ENCODE measurements at regions not wholly inside any gene's neighbourhood (a gene's known extent, or its start where the extent isn't known, plus 50 kb on each side); places are given as distances from the start of the nearest gene placed in this dataset.
"Not testable (repeated sequence)": the region's sequence is repeated elsewhere in the genome, so short reads cannot be mapped to it uniquely, and the experiment has no call there.

GRCh38 chr20:17862171-17862570, 106.4 kb downstream of the SNX5 start:
- DNase-seq (ENCODE audit: low read depth, low spot score): no peak
- in situ Hi-C loops (cut with HindIII; ENCODE audit: low sequenced_read_pairs): no loop called here
- H3K4me3 ChIP-seq (ENCODE audit: low read depth, low read length): no peak overlapping the region
- no peak for TF ChIP-seq CTCF (IDR thresholded peaks at IDR 0.05; ENCODE audit: low read depth, low read length)

GRCh38 chr20:17861620-17862019, 107.0 kb downstream of the SNX5 start:
- DNase-seq (ENCODE audit: low read depth, low spot score); in situ Hi-C loops (cut with HindIII; ENCODE audit: low sequenced_read_pairs); H3K4me3 ChIP-seq (ENCODE audit: low read depth, low read length): not testable (repeated sequence)

- DNase-seq (ENCODE audit: low read depth, low spot score): no peak
- in situ Hi-C loops (cut with HindIII; ENCODE audit: low sequenced_read_pairs): no loop called here
- TF ChIP-seq CTCF (IDR thresholded peaks at IDR 0.05; ENCODE audit: low read depth, low read length): no peak
- no peak overlapping the region for H3K4me3 ChIP-seq (ENCODE audit: low read depth, low read length)
These were observed 108.0 kb downstream of the SNX5 start for GRCh38 chr20:17860301-17861197.

- TF ChIP-seq CTCF (IDR thresholded peaks at IDR 0.05; ENCODE audit: low read depth, low read length): no peak
- H3K4me3 ChIP-seq (ENCODE audit: low read depth, low read length): no peak overlapping the region
- in situ Hi-C loops (cut with HindIII; ENCODE audit: low sequenced_read_pairs): no loop called here
- no peak for DNase-seq (ENCODE audit: low read depth, low spot score)
These were observed 108.9 kb downstream of the SNX5 start for GRCh38 chr20:17859616-17860232.

- no peak overlapping the region for H3K4me3 ChIP-seq (ENCODE audit: low read depth, low read length)
- in situ Hi-C loops (cut with HindIII; ENCODE audit: low sequenced_read_pairs): no loop called here
- no peak for TF ChIP-seq CTCF (IDR thresholded peaks at IDR 0.05; ENCODE audit: low read depth, low read length)
- DNase-seq (ENCODE audit: low read depth, low spot score): no peak
These were observed 109.5 kb downstream of the SNX5 start for GRCh38 chr20:17859002-17859615.

GRCh38 chr20:17858450-17859001, 110.1 kb downstream of the SNX5 start:
- no peak for TF ChIP-seq CTCF (IDR thresholded peaks at IDR 0.05; ENCODE audit: low read depth, low read length)
- no peak overlapping the region for H3K4me3 ChIP-seq (ENCODE audit: low read depth, low read length)
- no peak for DNase-seq (ENCODE audit: low read depth, low spot score)
- in situ Hi-C loops (cut with HindIII; ENCODE audit: low sequenced_read_pairs): no loop called here
